ENCODE measurements at regions not wholly inside any gene's neighbourhood (a gene's known extent, or its start where the extent isn't known, plus 50 kb on each side); places are given as distances from the start of the nearest gene placed in this dataset.

DNA sequence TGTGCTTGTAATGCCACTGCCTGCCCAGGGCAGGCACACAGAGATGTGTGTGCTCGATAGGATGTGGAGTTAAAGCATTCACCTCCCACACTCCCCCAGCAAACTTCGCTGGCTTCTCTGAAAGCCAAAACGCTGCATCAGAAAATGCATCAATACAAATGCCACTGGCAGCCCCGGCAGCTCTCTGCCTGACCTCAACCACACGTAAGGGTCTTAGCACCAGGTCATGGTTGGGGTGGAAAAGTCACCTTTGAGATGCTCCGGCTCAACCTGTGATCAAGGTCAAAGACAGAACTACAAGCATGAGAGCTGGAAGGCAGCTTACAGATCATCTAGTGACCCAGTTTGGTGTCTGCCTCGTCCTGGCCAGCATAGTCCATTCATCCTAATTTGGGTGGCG is 114.4 kb upstream of the NANOS1 start:
- CTCF ChIA-PET = interaction anchor here (1.1 kb wide), 1 partner anchor 110 kb away, joined by 3 read pairs; no protein-coding TSS in a partner anchor

DNA sequence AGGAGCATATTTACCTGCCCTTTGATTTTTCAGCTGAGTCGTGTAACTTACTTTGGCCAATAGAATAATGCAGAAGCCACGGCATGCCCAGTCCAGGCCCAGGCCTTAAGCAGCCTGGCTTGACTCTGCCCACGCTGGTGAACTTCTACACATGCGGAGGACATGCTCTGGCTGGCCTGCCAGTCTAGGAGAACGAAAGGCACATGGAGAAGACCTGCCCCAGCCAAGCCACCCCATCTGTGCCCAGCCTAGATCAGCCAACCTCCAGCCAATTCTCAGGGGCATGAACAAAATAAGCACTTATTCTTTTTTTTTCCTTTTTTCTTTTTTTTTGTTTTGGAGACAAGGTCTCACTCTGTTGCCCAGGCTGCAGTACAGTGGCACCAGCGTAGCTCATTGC is 112.7 kb upstream of the NANOS1 start:
- Histone ChIP-seq H2AFZ (ENCODE audit: low read depth) (no peak overlapping the region), H3K4me1 (ENCODE audit: control insufficient read depth in 1 of 2, insufficient read depth in 2 of 2, low read depth in 1 of 2, low read length in 1 of 2) (peaks cover 0 to 10% of the 10 kb centered on the region in 2 experiments; a peak in 1 of 4 replicates), H3K36me3 (replicated peaks in 1 of 2; ENCODE audit: control insufficient read depth in 1 of 2, insufficient read depth in 2 of 2, low read length in 1 of 2) (no peaks in the 10 kb centered on the region), H3K4me3 (ENCODE audit: low read depth in 2 of 2, low read length in 1 of 2) (no peak overlapping the region), H3K9me2 (no peaks in the 10 kb centered on the region), H3K4me2 (no peak overlapping the region), H3K9me3 (no peaks in the 10 kb centered on the region), H3K9ac (no peak overlapping the region), H3K27ac (ENCODE audit: low read depth in 2 of 2, low read length in 1 of 2) (no peak overlapping the region), H4K20me1 (ENCODE audit: insufficient read depth) (no peaks in the 10 kb centered on the region), H3F3A (replicated peaks; ENCODE audit: insufficient read depth) (no peaks in the 10 kb centered on the region), H3K27me3 (ENCODE audit: insufficient read depth) (no peaks in the 10 kb centered on the region), H3K79me2 (ENCODE audit: insufficient read depth) (no peaks in the 10 kb centered on the region)
- TF ChIP-seq MEF2A (IDR thresholded peaks at IDR 0.05; ENCODE audit: borderline replicate concordance, low read depth) (no peak), TEAD4 (IDR thresholded peaks at IDR 0.05; ENCODE audit: borderline replicate concordance, insufficient read depth) (no peak), JUND (IDR thresholded peaks at IDR 0.05) (no peak), NFIC (IDR thresholded peaks at IDR 0.05; ENCODE audit: borderline replicate concordance) (no peak), RAD21 (IDR thresholded peaks at IDR 0.05; ENCODE audit: low read length) (no peak), PBX3 (IDR thresholded peaks at IDR 0.05) (no peak), EP300 (IDR thresholded peaks at IDR 0.05; ENCODE audit: borderline replicate concordance in 1 of 2, low read depth in 1 of 2, low read length in 1 of 2) (no peak), FOXJ3 (CRISPR knock-in tag; IDR thresholded peaks at IDR 0.05) (no peak), CTCF (IDR thresholded peaks at IDR 0.05) (no peak)
- 51% methylated on average over 5 of the region's 6 CpGs for WGBS (ENCODE audit: low lambda C conversion rate)
- ChIA-PET POLR2A (no interaction called here), CTCF (no interaction called here)
- no peak for DNase-seq

More for the DNA sequence above, 114.4 kb upstream of the NANOS1 start:
- TF ChIP-seq NFIC (IDR thresholded peaks at IDR 0.05; ENCODE audit: borderline replicate concordance) (no peak), PBX3 (IDR thresholded peaks at IDR 0.05) (no peak), GATA2 (CRISPR knock-in tag; IDR thresholded peaks at IDR 0.05) (no peak), TAF1 (IDR thresholded peaks at IDR 0.05; ENCODE audit: borderline replicate concordance, low read depth, low read length) (no peak), EP300 (IDR thresholded peaks at IDR 0.05; ENCODE audit: borderline replicate concordance in 1 of 2, low read depth in 1 of 2, low read length in 1 of 2) (no peak), IRF3 (IDR thresholded peaks at IDR 0.05; ENCODE audit: low read depth, low read length) (no peak), RFX5 (IDR thresholded peaks at IDR 0.05; ENCODE audit: low read length) (no peak)
- DNase-seq = no peak
- H3K9me2 ChIP-seq = no peaks in the 10 kb centered on the region
- no peaks in the 10 kb centered on the region for H3F3A ChIP-seq (replicated peaks; ENCODE audit: insufficient read depth)
- no peak overlapping the region for H3K4me2 ChIP-seq
- H3K4me3 ChIP-seq (ENCODE audit: low read depth in 2 of 2, low read length in 1 of 2) = no peak overlapping the region
- no peaks in the 10 kb centered on the region for H4K20me1 ChIP-seq (ENCODE audit: insufficient read depth)
- no peak overlapping the region for H2AFZ ChIP-seq (ENCODE audit: low read depth)
- POLR2A ChIA-PET = no interaction called here
- no peak overlapping the region for H3K27ac ChIP-seq (ENCODE audit: low read depth in 2 of 2, low read length in 1 of 2)
- 62% methylated on average over 6 of the region's 8 CpGs for WGBS (ENCODE audit: low lambda C conversion rate)
- peaks cover 0 to 11% of the 10 kb centered on the region in 2 experiments; a peak in 2 of 4 replicates for H3K4me1 ChIP-seq (ENCODE audit: control insufficient read depth in 1 of 2, insufficient read depth in 2 of 2, low read depth in 1 of 2, low read length in 1 of 2)
- no peak overlapping the region for H3K9ac ChIP-seq
- no peaks in the 10 kb centered on the region for H3K79me2 ChIP-seq (ENCODE audit: insufficient read depth)
- H3K9me3 ChIP-seq = no peaks in the 10 kb centered on the region
- H3K27me3 ChIP-seq (ENCODE audit: insufficient read depth) = no peaks in the 10 kb centered on the region
- no peaks in the 10 kb centered on the region for H3K36me3 ChIP-seq (replicated peaks in 1 of 2; ENCODE audit: control insufficient read depth in 1 of 2, insufficient read depth in 2 of 2, low read length in 1 of 2)
